ENCODE measurements at regions not wholly inside any gene's neighbourhood (a gene's known extent, or its start where the extent isn't known, plus 50 kb on each side); places are given as distances from the start of the nearest gene placed in this dataset.
"Not testable (repeated sequence)": the region's sequence is repeated elsewhere in the genome, so short reads cannot be mapped to it uniquely, and the experiment has no call there.

GRCh38 chr16:29113446-29113845 is 128.6 kb downstream of the LAT start:
- TF ChIP-seq CTCF, POLR2A (IDR thresholded peaks at IDR 0.05): not testable (repeated sequence)

All from thyroid gland (tissue), 4 donors.